ENCODE measurements at regions not wholly inside any gene's neighbourhood (a gene's known extent, or its start where the extent isn't known, plus 50 kb on each side); places are given as distances from the start of the nearest gene placed in this dataset.
A peak's percentile ranks its signal among the peaks of the same experiment; 100 is the strongest.

DNA sequence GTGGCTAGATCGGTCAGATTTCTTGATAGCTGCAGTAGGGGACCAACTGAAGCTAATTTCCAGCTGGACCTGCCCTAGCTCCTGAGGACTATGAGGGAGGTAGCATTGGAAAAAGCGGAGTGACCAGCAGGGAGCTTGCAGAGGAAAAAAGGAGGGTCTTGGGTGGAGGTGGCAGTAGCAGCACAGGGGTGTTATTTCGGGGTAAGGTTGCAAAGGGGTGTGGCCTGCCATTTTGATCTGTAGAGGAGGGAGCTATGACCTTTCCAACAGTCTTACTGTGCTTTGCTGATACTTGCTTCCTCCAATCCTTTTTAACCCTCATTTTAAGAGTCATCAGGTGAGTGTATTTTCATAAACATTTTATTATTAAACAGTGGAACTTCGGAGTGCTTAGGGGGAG is 83.8 kb upstream of the NRXN3 start:
- H3K4me1 ChIP-seq: no peaks in the 10 kb centered on the region
- peaks cover 0 to 4% (median 0%) of the 10 kb centered on the region in 9 donors for H3K27me3 ChIP-seq
- WGBS, 4 donors: 38 to 50% (median 44%) methylated on average over 4 of the region's 4 CpGs
- DNase-seq (no peak), ATAC-seq (no peak)
- no peak overlapping the region for H3K4me3 ChIP-seq
- TF ChIP-seq, protein P1, sequence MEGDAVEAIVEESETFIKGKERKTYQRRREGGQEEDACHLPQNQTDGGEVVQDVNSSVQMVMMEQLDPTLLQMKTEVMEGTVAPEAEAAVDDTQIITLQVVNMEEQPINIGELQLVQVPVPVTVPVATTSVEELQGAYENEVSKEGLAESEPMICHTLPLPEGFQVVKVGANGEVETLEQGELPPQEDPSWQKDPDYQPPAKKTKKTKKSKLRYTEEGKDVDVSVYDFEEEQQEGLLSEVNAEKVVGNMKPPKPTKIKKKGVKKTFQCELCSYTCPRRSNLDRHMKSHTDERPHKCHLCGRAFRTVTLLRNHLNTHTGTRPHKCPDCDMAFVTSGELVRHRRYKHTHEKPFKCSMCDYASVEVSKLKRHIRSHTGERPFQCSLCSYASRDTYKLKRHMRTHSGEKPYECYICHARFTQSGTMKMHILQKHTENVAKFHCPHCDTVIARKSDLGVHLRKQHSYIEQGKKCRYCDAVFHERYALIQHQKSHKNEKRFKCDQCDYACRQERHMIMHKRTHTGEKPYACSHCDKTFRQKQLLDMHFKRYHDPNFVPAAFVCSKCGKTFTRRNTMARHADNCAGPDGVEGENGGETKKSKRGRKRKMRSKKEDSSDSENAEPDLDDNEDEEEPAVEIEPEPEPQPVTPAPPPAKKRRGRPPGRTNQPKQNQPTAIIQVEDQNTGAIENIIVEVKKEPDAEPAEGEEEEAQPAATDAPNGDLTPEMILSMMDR (IDR thresholded peaks at IDR 0.05): no peak
- no peaks in the 10 kb centered on the region for H3K9me3 ChIP-seq
- no peaks in the 10 kb centered on the region for H3K36me3 ChIP-seq
- no peak overlapping the region for H3K27ac ChIP-seq
- intact Hi-C loops (cut with DNase I): no loop called here

DNA sequence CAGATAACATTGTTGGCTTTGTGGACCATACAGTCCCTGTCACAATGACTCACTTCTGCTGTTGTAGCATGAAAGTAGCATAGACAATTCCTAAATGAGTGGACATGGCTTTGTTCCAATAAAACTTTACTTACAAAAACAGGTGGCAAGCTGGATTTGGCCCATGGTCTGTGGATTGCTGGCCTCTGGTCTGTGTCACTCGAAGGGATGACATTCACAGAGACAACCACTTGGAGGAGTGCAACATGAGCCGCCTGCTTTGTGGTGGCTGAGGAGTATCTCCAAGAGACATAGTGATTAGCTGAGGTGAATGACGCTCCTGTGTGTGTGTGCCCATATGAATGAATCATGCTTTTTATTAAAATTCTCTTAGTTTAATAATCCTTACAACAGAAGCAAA is 81.3 kb upstream of the NRXN3 start:
- TF ChIP-seq, protein P1 (IDR thresholded peaks at IDR 0.05): no peak
- TF ChIP-seq POLR2A (IDR thresholded peaks at IDR 0.05): no peak
- DNase-seq: no peak
- intact Hi-C loops (cut with DNase I): no loop called here
- no peak overlapping the region for H3K4me3 ChIP-seq
- no peaks in the 10 kb centered on the region for H3K36me3 ChIP-seq
- no peaks in the 10 kb centered on the region for H3K9me3 ChIP-seq
- no peaks in the 10 kb centered on the region for H3K4me1 ChIP-seq
- 17 to 45% (median 26%) methylated on average over 3 of the region's 3 CpGs for WGBS, 4 donors
- peak in 1 of 4 donors; percentile 41 for ATAC-seq
- no peak overlapping the region for H3K27ac ChIP-seq
- peaks cover 0 to 4% (median 0%) of the 10 kb centered on the region in 9 donors for H3K27me3 ChIP-seq

DNA sequence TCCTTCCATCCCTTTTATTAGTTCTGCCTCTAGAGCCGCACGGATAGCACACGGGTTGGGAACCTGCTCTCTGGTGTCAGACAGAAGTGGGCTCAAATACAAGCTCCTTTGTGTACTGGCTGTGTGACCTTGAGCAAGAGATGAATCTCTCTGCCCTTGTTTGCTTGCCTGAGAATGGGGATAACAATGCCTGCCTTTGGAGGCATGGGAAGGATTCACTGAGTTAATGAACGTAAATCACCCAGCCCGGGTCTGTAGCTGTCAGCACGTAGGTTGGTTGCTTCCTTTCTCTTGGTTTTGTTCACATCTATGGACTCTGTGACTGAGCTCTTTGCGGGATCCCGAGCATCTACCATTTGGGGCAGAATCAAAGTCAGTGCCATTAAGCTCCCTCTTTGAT is 79.3 kb upstream of the NRXN3 start:
- DNase-seq (no peak), ATAC-seq (no peak)
- peaks cover 0 to 4% (median 0%) of the 10 kb centered on the region in 9 donors for H3K27me3 ChIP-seq
- H3K27ac ChIP-seq: no peak overlapping the region
- no peaks in the 10 kb centered on the region for H3K9me3 ChIP-seq
- H3K4me3 ChIP-seq: no peak overlapping the region
- TF ChIP-seq, protein P1 (IDR thresholded peaks at IDR 0.05): no peak
- no peak for TF ChIP-seq POLR2A (IDR thresholded peaks at IDR 0.05)
- no peaks in the 10 kb centered on the region for H3K36me3 ChIP-seq
- H3K4me1 ChIP-seq: no peaks in the 10 kb centered on the region
- 84 to 88% (median 85%) methylated on average over 8 of the region's 8 CpGs for WGBS, 4 donors
- intact Hi-C loops (cut with DNase I): no loop called here

DNA sequence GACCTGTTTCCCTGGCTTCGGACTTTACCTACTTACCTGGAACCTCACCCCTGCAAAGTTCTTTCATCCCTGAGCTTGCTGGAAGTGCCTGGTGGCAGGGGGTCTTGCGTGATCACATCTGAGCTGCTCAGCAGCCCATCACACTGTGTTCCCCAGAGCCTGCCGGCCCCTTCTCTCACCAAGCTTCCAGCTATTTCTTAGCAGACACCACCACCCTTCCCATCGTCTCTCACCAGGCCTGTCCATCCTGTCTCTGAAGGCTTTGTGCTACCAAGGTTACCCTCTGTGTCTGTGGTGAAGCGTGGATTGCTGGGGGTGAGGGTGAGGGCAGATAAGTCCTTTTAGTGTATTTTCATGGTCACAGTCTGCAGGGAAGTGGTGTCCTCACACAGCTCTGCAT is 78.8 kb upstream of the NRXN3 start:
- no peaks in the 10 kb centered on the region for H3K9me3 ChIP-seq
- intact Hi-C loops (cut with DNase I): no loop called here
- DNase-seq (no peak), ATAC-seq (no peak)
- no peaks in the 10 kb centered on the region for H3K36me3 ChIP-seq
- no peaks in the 10 kb centered on the region for H3K4me1 ChIP-seq
- H3K4me3 ChIP-seq: no peak overlapping the region
- TF ChIP-seq, protein P1 (IDR thresholded peaks at IDR 0.05): no peak
- no peak for TF ChIP-seq POLR2A (IDR thresholded peaks at IDR 0.05)
- no peak overlapping the region for H3K27ac ChIP-seq
- WGBS, 4 donors: 73 to 82% (median 78%) methylated on average over 5 of the region's 5 CpGs
- H3K27me3 ChIP-seq: peaks cover 0 to 4% (median 0%) of the 10 kb centered on the region in 9 donors

Measured in heart left ventricle (tissue), 16 donors.